GM19395 (cell line): ENCODE measurements at regions not wholly inside any gene's neighbourhood (a gene's known extent, or its start where the extent isn't known, plus 50 kb on each side); places are given as distances from the start of the nearest gene placed in this dataset.

Experiments
- ATAC-seq: cut with Tn5 transposase; IDR thresholded peaks from one replicate; pipeline ENCODE4 v1.9.1; 2021; ENCODE audit warnings: mild to moderate bottlenecking, moderate library complexity; ENCODE audit not compliant: unreplicated experiment

DNA sequence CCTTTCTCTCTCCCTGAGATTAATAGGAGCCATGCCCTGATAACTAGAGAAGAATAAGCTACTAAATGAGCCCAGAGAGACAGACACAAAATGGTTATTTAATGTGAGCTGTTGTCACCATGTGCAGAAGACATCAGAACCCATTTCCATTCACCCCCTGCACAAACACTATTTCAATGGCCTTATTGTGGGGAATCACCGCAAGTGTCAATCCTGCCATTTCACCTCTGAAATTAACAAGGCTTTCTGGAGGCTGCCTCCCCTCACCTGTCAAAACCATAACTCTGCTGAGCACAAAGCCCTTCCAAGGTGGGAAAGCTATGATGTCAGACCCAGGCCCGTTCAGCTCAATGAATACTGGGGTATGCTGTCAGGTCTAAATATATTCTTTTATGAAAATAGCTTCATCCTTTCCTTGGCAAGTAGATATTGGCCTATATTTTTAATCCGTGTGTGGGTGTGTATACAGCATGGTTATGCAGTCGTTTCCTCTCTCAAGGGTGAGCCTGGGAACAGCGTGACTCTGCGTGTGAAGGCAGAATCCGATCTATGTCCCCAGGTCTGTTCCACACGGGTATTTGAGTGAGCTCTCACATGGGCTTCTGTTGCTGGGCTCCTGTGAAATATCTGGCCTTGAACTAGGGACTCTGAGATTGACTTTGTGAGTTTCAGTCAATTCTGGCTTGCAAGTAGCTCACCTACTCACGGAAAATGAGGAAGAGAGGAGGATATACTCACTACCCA, 266.3 kb downstream of the FBXW7 start:
- ATAC-seq: no peak

DNA sequence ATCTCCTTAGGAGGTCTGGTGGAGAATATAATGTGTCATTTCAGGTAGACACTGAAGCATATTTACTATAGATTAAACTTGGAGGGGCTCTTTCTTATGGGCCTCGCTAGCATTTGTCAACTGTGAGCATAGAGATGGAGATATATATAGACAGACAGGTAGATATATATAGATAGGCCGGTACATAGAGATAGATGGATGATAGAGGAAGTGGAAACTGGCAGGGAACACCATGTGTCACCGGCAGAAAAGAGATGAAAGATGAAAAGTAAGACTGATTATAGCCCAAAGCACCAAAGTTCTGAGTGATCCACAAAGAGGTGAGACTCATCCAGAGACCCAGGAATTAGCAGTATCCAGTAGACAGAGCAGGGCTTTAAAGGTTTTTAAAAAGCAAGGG, 268.1 kb downstream of the FBXW7 start:
- no peak for ATAC-seq

DNA sequence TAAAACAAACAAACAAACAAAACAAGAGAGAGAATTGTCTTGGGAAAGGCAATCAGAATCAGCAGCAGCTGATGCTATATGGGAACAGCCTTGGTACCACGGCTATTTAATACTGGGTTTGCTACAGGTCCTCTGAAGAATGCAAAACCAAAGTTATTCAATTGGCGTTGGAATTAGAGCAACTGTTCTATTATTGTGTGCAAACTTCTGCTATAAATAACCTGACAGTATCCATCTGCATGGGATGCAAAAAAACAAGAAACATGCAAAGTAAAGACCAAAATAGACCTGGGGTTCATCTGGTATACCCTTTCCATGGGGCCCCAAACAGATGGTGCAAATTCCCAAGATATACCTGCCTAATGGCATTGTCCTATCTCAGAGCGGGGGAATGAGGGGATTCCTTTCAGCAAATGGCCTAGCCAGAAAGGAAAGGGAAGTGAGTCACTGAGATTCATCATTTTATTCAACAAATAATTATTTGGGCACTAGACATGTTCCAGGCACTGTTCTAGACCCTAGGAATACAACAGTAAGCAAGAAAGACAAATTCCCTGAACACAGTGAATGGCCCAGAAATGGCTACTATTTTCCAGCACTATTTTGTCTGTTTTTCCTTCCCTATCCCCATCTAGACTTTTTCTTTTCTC, 268.9 kb downstream of the FBXW7 start:
- no peak for ATAC-seq

DNA sequence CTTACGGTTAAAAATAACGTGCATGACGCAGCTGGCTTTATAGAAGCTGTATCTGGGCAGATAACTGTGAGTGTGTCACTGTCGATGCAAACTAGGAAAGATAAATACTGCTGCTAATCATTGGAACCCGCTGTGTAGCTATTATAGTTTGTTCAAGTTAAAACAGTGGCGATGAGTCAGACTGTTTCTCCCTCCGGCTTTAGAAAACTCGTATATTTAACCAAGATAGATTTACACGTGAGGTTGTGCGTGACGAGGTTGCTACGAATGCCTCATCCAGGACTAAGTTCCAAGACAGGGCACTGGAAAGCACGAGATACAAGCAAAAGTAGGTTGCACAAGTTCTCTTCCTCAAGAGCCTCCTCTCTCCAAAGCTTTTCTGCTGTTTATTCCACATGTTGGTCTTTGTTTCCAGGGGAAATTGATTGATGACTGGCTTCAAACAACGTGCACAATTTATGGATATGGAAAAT, 270.7 kb downstream of the FBXW7 start:
- no peak for ATAC-seq

DNA sequence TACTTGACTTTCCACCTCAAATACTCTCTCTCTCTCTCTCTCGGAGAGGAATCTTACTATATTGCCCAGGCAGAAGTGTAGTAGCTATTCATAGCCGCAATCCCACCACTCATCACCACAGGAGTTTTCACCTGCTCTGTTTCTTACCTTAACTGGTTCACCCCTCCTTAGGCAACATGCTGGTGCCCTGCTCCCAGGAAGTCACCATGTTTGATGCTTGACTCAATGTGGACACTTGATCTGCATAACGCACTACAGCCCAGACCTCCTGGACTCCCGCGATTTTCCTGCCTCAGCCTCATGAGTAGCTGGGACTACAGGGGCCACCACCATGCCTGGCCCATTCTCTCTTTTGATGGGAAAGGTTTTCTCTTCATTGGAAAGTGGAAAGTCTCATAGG, 271.8 kb downstream of the FBXW7 start:
- no peak for ATAC-seq

DNA sequence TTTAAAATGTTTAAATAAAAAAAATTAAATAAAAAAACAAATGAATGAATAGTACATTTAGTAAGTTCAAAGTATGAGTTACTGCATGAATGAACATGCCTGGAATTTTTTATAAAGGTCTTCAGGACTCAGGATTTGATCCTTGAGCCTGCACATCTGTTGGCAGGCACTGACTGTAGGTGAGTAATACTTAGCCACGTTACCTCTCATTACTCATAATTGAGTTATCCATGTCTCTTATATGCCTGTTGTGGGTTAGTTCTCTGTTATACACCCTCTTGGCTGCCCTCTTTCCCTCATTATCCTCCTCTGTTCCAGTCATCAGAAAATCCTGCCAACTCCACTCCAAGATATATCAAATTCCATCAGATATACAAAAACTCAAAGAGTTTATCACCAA, 276.0 kb downstream of the FBXW7 start:
- ATAC-seq: no peak

DNA sequence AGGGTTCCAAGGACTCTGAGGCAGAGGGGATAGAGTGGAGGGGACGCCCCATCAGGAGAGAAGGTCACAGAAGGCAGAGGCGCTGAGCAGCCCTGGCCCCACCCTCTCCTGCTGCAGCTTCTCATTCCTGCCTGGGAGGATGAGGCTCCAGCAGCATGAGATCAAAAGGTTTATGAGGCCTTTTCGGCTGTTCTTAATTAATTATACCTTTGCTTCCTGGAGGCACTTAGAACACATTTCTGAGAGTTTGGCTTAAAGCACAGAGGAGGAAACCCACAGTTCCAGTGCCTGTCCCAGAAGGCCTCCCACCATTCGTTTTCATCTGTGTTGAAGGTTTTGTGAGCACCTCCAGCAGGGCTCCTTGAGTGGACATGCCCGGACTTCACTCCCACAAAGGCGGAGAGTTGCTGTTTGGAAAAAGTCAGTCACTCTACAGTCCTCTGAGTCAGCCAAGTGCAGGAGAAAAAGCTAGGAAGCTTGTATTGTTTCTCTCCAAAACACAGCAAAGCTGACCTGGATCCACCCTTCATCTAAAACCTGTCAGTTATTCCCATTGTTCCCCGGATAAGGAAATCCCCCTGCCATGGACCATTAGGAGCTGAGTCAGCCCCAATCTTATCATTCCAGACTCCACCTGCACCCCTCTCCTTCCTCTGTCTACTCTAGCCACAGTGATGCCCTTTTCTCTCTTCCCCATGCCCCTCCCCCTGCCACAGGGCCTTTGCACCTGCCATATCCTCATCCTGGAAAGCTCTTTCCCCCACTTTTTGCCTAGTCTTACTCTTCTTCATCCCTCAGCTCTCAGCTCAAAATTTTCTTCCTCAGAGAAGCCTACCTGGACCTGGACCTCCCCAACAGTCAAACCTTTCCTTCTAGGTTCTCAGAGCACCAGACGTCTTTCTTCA, 276.8 kb downstream of the FBXW7 start:
- ATAC-seq: no peak

DNA sequence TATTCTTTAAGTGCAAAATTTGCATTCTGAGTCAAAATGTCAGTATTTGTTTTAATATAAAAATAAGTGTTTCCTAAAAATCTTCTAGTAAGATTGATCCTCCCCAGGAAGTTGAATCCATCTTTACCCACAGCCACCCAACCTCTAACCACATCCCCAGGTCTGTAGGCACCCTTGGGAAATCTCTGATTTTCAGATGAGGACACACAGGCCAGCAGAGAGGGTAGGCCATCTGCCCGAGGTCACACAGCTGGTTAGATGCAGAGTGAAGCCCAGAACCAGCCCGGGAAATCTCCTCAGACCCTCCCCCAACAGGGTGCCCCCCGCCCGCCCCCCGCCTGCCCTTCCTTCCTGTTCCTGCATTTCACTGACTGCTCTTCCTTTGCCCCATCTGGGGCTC, 277.5 kb downstream of the FBXW7 start:
- no peak for ATAC-seq

DNA sequence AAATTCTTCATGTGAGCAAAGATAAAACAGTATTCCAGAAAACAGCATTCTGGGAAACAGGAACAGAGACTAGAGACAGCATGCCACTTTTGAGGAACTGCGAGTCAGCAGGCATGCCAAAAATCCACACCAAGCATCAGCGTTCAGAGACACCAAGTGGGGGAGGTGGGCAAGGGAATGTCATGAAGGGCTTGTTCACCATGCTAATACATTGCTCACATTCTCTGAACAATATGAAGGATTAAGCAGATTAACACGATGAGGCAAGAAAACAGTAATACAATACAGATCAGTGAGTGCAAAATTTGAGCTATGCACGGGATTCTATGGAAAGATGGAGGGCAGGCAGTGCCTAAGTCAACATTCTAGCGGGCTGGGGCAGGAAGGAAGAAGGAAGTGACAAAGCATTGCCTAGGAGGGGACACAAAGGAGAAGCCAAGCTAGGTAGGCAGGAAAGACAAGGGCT, 278.3 kb downstream of the FBXW7 start:
- ATAC-seq: no peak

DNA sequence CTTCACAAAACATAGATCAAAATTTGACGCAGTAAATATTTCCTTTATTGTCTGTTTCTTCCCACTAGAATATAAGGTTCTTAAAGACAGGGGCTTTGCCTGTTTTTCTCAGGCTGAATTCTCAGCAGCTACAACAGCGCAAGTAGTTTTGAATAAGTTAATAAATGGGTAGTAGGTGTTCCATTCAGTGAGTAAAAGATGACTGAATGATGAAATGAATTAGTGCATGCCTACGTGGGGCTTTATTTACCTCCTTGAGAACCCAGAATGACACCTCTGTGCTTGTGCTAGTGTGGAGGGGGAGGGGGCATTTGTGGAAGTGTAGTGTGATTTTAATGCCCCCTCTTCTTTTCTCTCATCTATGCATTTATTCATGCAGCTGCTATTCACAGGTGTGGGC, 278.9 kb downstream of the FBXW7 start:
- ATAC-seq: no peak

DNA sequence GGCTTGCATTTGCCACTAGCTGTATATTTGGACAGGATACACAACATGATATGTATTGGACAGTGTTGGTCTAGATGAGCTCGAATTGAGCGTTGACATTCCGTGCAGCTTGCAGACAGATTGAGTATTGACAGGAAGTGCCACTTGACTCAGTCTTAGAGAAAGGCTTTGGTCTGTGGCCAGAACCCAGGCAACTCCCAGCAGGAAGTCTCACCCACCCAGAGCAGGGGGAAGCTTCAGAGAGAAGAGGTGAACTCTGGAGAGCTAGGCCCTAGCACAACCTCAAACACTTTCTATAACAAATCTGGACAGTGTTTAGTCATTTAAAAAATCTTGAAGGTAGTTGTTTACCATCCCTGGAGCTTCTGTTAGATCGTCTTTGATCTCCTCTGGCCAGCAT, 280.5 kb downstream of the FBXW7 start:
- ATAC-seq: peak; percentile 90

DNA sequence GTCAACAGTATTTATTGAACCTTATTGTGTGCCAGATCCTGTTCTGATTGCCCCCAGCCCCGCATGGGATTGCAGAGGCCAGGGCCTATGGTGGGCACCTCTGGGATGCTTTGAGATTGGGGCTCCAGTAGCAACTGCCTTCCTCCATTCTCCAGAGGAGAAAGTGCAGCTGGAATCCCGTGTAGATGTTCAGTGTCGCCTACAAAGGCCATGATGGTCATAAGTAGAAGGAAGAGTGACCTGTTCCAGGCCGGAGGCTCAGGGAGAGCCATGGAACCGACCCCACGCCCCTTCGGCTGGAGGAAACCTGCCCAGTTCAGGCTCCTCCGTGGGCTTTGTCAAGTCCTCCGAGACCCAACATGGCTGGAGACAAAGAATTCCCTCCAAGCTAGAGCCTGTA, 287.5 kb downstream of the FBXW7 start:
- ATAC-seq: no peak

DNA sequence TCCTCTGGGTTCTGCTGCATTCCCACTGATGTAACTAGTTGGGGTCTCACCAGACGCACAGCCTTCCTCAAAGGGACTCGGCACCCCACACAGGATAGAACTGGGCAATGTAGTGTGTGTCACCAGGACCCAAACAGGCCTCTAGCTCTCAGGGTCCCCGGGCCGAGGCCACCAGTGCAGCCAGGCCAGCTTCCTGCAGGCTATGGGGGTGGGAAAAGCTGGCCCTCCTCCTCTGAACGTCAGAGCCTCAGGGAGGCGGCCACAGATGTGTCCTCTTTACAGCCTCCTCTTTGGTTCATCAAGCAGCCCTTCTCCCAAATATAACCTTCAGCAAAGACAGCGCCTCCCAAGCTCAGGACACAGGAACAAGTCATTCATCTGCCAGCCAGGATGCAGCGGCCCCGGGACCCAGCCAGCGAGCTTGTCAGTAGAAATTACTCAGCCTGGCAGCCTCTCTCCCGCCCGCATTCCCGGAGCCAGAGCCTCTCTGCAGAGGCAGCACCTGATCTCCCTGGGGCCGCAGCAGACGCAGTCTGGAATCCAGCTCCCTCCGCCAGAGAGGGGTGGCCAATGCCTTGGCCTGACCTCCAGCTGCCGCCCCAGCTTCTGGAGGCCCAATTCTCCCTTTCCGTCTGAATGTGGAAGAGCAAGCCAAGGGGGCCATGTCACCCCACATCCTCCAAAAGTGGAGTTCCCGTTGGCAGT, 288.5 kb downstream of the FBXW7 start:
- no peak for ATAC-seq

DNA sequence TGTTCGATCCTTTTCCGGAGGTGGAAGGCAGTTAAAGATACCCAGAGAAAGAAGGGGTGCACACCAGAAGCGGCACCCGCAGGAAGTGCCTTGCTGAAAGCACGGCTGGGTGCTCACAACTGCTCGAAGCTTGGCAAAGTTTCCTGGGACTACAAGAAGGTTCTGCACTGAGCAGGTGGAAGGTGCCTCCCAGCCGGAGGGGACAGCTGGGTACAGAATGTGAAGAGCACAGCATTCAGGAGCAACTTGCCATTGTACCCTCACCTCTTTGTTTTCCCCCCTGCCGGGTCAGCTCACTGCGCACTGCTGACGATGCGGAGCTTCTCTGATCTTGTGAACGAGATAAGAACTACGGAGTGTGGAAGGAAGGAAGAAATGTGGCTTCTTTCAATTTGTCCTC, 289.2 kb downstream of the FBXW7 start:
- no peak for ATAC-seq

DNA sequence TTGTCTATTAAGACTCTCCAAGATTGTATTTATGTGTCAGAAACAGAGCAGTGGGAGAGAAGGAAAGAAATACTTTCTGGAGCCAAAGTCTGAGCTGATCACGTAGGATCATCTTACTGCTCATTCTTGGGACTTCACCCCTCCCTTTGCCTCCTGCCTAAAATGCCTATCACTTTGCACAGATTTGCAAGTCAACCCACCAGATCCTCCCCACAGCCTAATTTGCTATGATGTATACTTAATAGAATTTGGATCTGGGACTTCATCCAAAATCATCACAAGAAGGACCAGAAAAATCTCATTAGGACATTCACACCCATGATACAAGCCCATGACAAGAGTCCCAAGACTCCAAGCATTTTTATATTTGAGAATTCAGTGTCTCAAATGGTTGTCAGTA, 290.2 kb downstream of the FBXW7 start:
- no peak for ATAC-seq

DNA sequence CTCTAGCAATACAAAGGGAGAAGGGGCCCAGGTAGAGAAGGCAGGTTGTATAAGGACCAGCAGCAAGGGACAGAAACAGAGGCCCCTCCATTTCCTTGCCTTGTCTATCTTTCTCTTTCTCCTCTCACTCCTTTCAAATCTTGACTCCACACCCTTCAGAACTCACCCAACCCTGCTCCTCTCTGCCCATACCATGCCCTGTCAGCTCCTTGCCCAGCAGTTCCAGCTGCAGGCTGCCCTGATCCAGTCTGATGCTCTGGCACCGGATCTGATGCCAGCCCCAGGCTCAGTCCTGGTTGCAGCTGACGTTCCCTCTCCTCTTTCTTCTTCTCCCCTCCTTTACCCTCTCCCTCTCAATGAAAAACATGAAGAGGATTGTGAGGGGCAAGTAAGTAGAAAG, 291.2 kb downstream of the FBXW7 start:
- no peak for ATAC-seq

DNA sequence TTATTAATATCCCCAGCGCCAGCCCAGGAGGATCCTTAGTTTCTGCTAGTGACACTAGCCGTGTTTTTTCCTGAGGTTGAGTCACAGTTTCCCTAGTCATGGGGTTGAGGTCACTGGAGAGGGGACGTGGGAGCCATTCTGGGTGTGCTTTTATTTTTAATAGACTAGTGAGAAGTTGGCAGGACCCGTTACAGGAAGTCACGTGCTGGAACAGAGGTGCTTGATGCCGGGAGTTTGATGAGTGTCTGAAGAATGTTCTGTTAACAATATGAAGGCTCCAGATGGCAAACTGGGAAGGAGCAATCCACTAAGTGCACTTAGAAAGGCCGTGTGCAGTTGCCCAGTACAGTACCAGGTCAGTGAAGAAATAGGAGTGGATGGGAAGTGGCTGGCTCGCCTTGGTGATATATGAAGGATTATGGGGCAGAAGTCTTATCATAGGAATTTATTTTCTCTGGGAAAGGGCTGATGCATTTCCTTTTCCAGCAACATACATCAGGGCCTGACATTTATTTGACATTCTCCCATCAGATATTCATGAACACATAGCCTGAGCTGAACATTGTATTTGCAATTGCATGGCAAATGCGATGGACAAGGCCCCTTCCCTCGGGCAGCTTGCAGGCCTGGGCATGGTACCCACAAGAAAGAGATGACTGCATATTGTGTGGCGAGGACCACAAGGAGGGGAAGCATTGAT, 291.8 kb downstream of the FBXW7 start:
- no peak for ATAC-seq

DNA sequence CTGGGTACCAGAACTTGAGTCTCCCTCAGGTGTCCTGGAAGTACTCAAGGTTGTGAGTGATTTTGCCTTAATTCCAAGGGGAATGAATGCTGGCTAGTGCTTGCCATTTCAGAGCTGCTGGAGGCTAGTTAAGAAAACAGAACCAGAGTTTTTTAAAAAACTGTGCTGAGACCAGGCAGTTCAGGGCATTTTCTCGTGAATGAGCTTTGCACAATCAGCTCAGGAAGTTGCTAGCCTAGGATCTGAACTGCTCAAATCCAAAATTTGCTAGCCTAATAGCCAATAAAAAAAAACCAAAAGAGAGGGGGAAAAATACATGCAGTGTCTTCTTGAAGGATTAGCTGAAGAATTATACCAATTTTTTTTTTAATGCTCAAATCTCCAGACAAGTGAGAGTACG, 292.7 kb downstream of the FBXW7 start:
- ATAC-seq: no peak

DNA sequence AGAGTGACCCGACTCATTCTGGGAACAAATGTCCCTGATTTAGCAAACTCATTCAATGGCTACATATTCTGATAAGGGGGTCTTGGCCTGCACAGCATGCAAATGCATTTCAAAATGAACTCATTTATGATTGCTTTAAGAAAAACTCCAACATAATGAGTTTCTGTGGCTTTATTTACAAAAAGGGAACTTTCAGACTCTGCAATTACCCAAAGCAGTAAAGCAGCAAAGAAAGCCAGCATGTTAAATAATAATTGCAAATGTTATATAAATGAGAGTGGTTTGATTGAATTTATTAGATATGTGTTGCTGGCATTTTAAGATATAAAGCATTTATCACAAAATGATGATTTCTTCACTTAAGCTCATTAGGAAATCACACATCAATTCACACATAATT, 295.7 kb downstream of the FBXW7 start:
- ATAC-seq: no peak

DNA sequence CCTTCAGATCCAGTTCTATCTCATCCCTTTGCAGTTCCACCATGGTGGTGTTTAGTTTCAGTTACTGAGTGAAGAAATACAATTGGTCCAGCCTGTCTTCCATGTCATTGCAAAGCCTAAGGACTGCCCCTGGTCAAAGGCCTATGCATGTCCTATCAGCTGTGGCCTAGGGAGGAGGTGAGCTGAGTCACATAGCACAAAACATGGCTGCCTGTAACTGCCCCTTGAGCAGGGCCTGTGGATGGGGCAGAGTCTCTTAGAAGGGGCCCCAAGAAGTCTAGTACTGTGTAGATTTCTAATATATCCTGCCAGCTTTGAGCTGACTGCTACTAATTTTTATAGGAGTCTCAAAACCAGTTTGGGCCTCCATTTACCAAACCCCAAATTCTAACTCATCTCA, 296.7 kb downstream of the FBXW7 start:
- ATAC-seq: no peak
